RWPE2 (cell line): ENCODE measurements at regions not wholly inside any gene's neighbourhood (a gene's known extent, or its start where the extent isn't known, plus 50 kb on each side); places are given as distances from the start of the nearest gene placed in this dataset.

ENCODE experiments used
- ATAC-seq: fragments of 200-7000 bp; cut with Tn5 transposase; 3 replicates; pipeline ENCODE4 v1.9.1; 2021; ENCODE audit warnings: low read depth
- DNase-seq: peaks from one replicate; pipeline ENCODE4 v3.0.0-alpha.2; 2020; ENCODE audit warnings: low spot score
- H3K27ac ChIP-seq: fragments of 450-650 bp; 2 replicates; pipeline ENCODE4 v1.5.1; 2017; ENCODE audit warnings: mild to moderate bottlenecking; ENCODE audit not compliant: poor library complexity, severe bottlenecking
- H3K27me3 ChIP-seq: fragments of 250-450 bp; sonication (Bioruptor Pico); 2 replicates; pipeline ENCODE4 v1.5.1; 2021; ENCODE audit warnings: mild to moderate bottlenecking, moderate library complexity; ENCODE audit not compliant: insufficient read depth, poor library complexity, severe bottlenecking
- H3K36me3 ChIP-seq: fragments of 250-450 bp; sonication (Bioruptor Pico); 2 replicates; pipeline ENCODE4 v1.5.1; 2020; ENCODE audit warnings: low read depth, mild to moderate bottlenecking, moderate library complexity
- H3K4me1 ChIP-seq: fragments of 250-450 bp; sonication (Bioruptor Pico); 2 replicates; pipeline ENCODE4 v1.5.1; 2021; ENCODE audit warnings: mild to moderate bottlenecking, moderate library complexity; ENCODE audit not compliant: insufficient read depth, poor library complexity, severe bottlenecking
- H3K4me3 ChIP-seq: fragments of 250-450 bp; sonication (Bioruptor Pico); 2 replicates; pipeline ENCODE4 v1.5.1; 2021; ENCODE audit warnings: mild to moderate bottlenecking, moderate library complexity; ENCODE audit not compliant: severe bottlenecking
- H3K9me3 ChIP-seq: fragments of 250-450 bp; sonication (Bioruptor Pico); 2 replicates; pipeline ENCODE4 v1.5.1; 2021; ENCODE audit warnings: mild to moderate bottlenecking, moderate library complexity; ENCODE audit not compliant: severe bottlenecking
- TF ChIP-seq, protein P1 (sequence below): fragments of 450-650 bp; IDR thresholded peaks from one replicate; pipeline ENCODE4 v1.5.1; 2017; ENCODE audit warnings: mild to moderate bottlenecking, moderate library complexity; ENCODE audit not compliant: poor library complexity, severe bottlenecking

DNA sequence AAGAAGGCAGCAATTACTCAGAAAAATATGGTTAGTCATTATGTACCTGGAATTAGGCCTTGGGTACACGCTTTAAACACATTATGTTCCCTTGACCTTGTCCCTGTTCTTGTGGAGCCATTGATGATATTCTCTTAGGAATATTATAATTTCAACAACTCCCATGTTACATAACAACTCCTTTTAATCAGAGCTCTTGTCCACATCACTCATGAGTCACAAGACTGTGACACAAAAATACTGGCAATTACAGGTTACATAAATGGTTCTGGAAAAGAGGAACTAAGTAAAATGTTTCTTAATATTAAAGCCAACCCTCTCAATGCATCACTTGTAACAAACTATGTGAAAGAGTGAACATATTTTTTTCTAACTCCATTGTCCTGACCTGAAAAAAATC is 143.8 kb upstream of the PCLO start:
- Histone ChIP-seq H3K36me3 (no peaks in the 10 kb centered on the region), H3K4me1 (no peaks in the 10 kb centered on the region), H3K27ac (no peak overlapping the region), H3K9me3 (no peaks in the 10 kb centered on the region), H3K27me3 (no peaks in the 10 kb centered on the region), H3K4me3 (no peak overlapping the region)
- DNase-seq: no peak
- no peak for ATAC-seq
- TF ChIP-seq, protein P1, sequence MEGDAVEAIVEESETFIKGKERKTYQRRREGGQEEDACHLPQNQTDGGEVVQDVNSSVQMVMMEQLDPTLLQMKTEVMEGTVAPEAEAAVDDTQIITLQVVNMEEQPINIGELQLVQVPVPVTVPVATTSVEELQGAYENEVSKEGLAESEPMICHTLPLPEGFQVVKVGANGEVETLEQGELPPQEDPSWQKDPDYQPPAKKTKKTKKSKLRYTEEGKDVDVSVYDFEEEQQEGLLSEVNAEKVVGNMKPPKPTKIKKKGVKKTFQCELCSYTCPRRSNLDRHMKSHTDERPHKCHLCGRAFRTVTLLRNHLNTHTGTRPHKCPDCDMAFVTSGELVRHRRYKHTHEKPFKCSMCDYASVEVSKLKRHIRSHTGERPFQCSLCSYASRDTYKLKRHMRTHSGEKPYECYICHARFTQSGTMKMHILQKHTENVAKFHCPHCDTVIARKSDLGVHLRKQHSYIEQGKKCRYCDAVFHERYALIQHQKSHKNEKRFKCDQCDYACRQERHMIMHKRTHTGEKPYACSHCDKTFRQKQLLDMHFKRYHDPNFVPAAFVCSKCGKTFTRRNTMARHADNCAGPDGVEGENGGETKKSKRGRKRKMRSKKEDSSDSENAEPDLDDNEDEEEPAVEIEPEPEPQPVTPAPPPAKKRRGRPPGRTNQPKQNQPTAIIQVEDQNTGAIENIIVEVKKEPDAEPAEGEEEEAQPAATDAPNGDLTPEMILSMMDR: no peak

GRCh38 chr7:83305027-83305426 is 142.3 kb upstream of the PCLO start:
- Histone ChIP-seq H3K27ac (no peak overlapping the region), H3K36me3 (no peaks in the 10 kb centered on the region), H3K4me3 (no peak overlapping the region), H3K9me3 (no peaks in the 10 kb centered on the region), H3K27me3 (no peaks in the 10 kb centered on the region), H3K4me1 (no peaks in the 10 kb centered on the region)
- TF ChIP-seq, protein P1: no peak
- ATAC-seq: no peak
- DNase-seq: no peak

DNA sequence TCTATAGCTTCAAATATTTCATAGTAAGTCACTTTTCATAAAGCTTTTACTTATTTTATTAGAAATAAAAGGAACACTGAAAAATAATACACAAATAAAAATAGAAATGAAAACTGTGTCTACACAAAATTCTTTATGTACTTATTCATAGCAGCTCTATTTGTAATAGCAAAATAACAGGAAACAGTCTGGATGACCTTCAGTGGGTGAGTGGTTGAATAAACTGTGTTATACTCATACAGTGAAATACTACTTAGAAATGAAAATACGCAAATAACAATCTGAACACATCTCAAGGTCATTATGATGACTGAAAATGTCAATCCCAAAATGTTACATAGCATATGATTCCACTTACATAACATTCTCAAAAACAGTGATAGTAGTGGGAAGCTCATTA is 138.7 kb upstream of the PCLO start:
- Histone ChIP-seq H3K4me1 (no peaks in the 10 kb centered on the region), H3K9me3 (no peaks in the 10 kb centered on the region), H3K36me3 (no peaks in the 10 kb centered on the region), H3K27ac (no peak overlapping the region), H3K27me3 (no peaks in the 10 kb centered on the region), H3K4me3 (no peak overlapping the region)
- TF ChIP-seq, protein P1: no peak
- DNase-seq (no peak), ATAC-seq (no peak)

DNA sequence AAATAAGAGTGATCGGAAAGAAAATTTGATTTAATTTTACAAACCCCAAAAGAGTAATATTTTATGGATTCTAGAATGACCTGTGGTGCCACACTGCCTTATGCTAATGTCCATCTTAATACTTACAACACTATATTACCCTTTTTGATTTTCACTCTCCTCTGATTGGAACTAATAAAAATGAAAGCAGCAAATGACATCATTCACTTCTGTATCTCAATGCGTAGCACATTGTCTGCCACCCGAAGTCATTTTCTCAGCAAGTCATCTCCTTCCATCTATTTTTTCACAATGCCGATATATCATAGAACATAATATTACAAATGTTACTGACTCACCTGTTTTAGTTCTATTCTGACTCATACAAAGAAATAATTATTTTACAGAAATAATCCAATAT is 127.5 kb upstream of the PCLO start:
- no peaks in the 10 kb centered on the region for H3K9me3 ChIP-seq
- no peaks in the 10 kb centered on the region for H3K27me3 ChIP-seq
- no peak for DNase-seq
- no peak overlapping the region for H3K27ac ChIP-seq
- H3K36me3 ChIP-seq: no peaks in the 10 kb centered on the region
- H3K4me3 ChIP-seq: no peak overlapping the region
- TF ChIP-seq, protein P1: no peak
- no peak for ATAC-seq
- H3K4me1 ChIP-seq: no peaks in the 10 kb centered on the region

- Histone ChIP-seq H3K9me3 (no peaks in the 10 kb centered on the region), H3K4me1 (no peaks in the 10 kb centered on the region), H3K4me3 (no peak overlapping the region), H3K36me3 (no peaks in the 10 kb centered on the region), H3K27me3 (peaks cover under 1% of the 10 kb centered on the region), H3K27ac (no peak overlapping the region)
- TF ChIP-seq, protein P1: no peak
- DNase-seq (no peak), ATAC-seq (no peak)
Measured at GRCh38 chr7:83289419-83289993, 126.8 kb upstream of the PCLO start.
